CD14-positive monocyte (primary cell): ENCODE measurements at regions not wholly inside any gene's neighbourhood (a gene's known extent, or its start where the extent isn't known, plus 50 kb on each side); places are given as distances from the start of the nearest gene placed in this dataset.

Experiments used
- DNase-seq, 3 donors: peaks; one replicate each; pipeline ENCODE4 v3.0.0-alpha.2; 2011 to 2022
- H2AFZ ChIP-seq: 2 replicates; pipeline ENCODE4 v1.6.0; 2012; ENCODE audit warnings: mild to moderate bottlenecking, low read depth, low read length, inconsistent platforms; ENCODE audit not compliant: insufficient read depth, poor library complexity, severe bottlenecking
- H3K27ac ChIP-seq, 2 donors: 1 replicate in 1 of 2; 2 replicates in 1 of 2; pipeline ENCODE4 v1.5.1; 2012 to 2013; ENCODE audit warnings: low read length in 2 of 2, control low read depth in 1 of 2, inconsistent platforms in 1 of 2, low read depth in 1 of 2, mild to moderate bottlenecking in 1 of 2
- H3K27me3 ChIP-seq, 2 donors: one replicate each; pipeline versions ENCODE4 v1.6.0 to v1.6.1; 2011 to 2013; ENCODE audit warnings: low read length in 2 of 2; ENCODE audit not compliant: control insufficient read depth in 2 of 2, insufficient read depth in 2 of 2
- H3K36me3 ChIP-seq, 2 donors: replicated peaks in 1 of 2; 1 replicate in 1 of 2; 2 replicates in 1 of 2; pipeline versions ENCODE4 v1.5.1 to v1.6.1; 2012 to 2013; ENCODE audit warnings: low read length in 2 of 2, control low read depth in 1 of 2, inconsistent platforms in 1 of 2, mild to moderate bottlenecking in 1 of 2; ENCODE audit not compliant: insufficient read depth in 2 of 2, control insufficient read depth in 1 of 2
- H3K4me1 ChIP-seq, 2 donors: 1 replicate in 1 of 2; 2 replicates in 1 of 2; pipeline versions ENCODE4 v1.5.1 to v1.6.1; 2012 to 2013; ENCODE audit warnings: low read length in 2 of 2, control low read depth in 1 of 2, inconsistent platforms in 1 of 2, mild to moderate bottlenecking in 1 of 2, moderate library complexity in 1 of 2; ENCODE audit not compliant: insufficient read depth in 2 of 2, control insufficient read depth in 1 of 2
- H3K4me2 ChIP-seq: replicated peaks from 2 replicates; pipeline ENCODE3; 2012; ENCODE audit warnings: low read length, moderate library complexity, mild to moderate bottlenecking; ENCODE audit not compliant: poor library complexity, severe bottlenecking; ENCODE audit errors: extremely low read depth
- H3K4me3 ChIP-seq, 3 experiments: fragments of 200-600 bp in 1 of 3; sonication (generic) in 1 of 3; replicated peaks in 1 of 3; 1 replicate in 2 of 3; 2 replicates in 1 of 3; pipeline ENCODE4 v1.5.1; 2011 to 2013; ENCODE audit warnings: low read length in 3 of 3, mild to moderate bottlenecking in 3 of 3, control low read depth in 2 of 3, low read depth in 2 of 3, inconsistent platforms in 1 of 3, moderate library complexity in 1 of 3
- H3K79me2 ChIP-seq: 2 replicates; pipeline ENCODE4 v1.6.0; 2012; ENCODE audit warnings: mild to moderate bottlenecking, control low read depth, inconsistent platforms, low read length, moderate library complexity; ENCODE audit not compliant: insufficient read depth
- H3K9ac ChIP-seq: 2 replicates; pipeline ENCODE4 v1.6.0; 2017; ENCODE audit warnings: low read length, mild to moderate bottlenecking; ENCODE audit not compliant: insufficient read depth, poor library complexity, severe bottlenecking
- H3K9me3 ChIP-seq, 2 donors: replicated peaks in 1 of 2; 1 replicate in 1 of 2; 2 replicates in 1 of 2; pipeline versions ENCODE4 v1.5.1 to v1.6.1; 2012 to 2013; ENCODE audit warnings: low read length in 2 of 2, control low read depth in 1 of 2; ENCODE audit not compliant: control insufficient read depth in 1 of 2, insufficient read depth in 1 of 2
- H4K20me1 ChIP-seq: 2 replicates; pipeline ENCODE4 v1.6.0; 2012; ENCODE audit warnings: mild to moderate bottlenecking, low read length, control low read depth, moderate library complexity; ENCODE audit not compliant: insufficient read depth
- H3K27ac Mint-ChIP-seq, 7 donors: one replicate each; pipeline ENCODE4 v1.8.0; 2020; ENCODE audit warnings: mild to moderate bottlenecking in 7 of 7, mixed read lengths in 7 of 7, moderate library complexity in 6 of 7, inconsistent platforms in 2 of 7
- H3K27me3 Mint-ChIP-seq, 3 donors: one replicate each; pipeline ENCODE4 v1.8.0; 2021 to 2022; ENCODE audit warnings: low read depth in 3 of 3, mild to moderate bottlenecking in 3 of 3, mixed read lengths in 3 of 3, moderate library complexity in 3 of 3, inconsistent platforms in 1 of 3
- H3K36me3 Mint-ChIP-seq, 2 donors: one replicate each; pipeline ENCODE4 v1.8.0; 2020; ENCODE audit warnings: mixed read lengths in 2 of 2, inconsistent platforms in 1 of 2, mild to moderate bottlenecking in 1 of 2
- H3K4me1 Mint-ChIP-seq: one replicate; pipeline ENCODE4 v1.8.0; 2020; ENCODE audit warnings: mild to moderate bottlenecking, mixed read lengths
- H3K4me3 Mint-ChIP-seq, 2 donors: one replicate each; pipeline ENCODE4 v1.8.0; 2020; ENCODE audit warnings: mild to moderate bottlenecking in 2 of 2, mixed read lengths in 2 of 2, moderate library complexity in 1 of 2
- H3K9me3 Mint-ChIP-seq, 7 donors: one replicate each; pipeline ENCODE4 v1.8.0; 2020 to 2022; ENCODE audit warnings: mixed read lengths in 7 of 7, mild to moderate bottlenecking in 6 of 7, moderate library complexity in 6 of 7, inconsistent platforms in 2 of 7
- WGBS: methylation state at CpG from one replicate; pipeline ENCODE4 v1.1.5; 2013; ENCODE audit warnings: missing lambda C conversion rate; ENCODE audit not compliant: insufficient coverage; 5-methylcytosine and 5-hydroxymethylcytosine counted together
- intact Hi-C, 2 donors: fragments of 100-400 bp; cut with micrococcal nuclease; formaldehyde crosslinking; loops; one replicate each; pipeline versions ENCODE4 v1.15.0 to v1.15.1; 2023
- TF ChIP-seq, protein P1 (sequence below): fragments of 200-600 bp; IDR thresholded peaks from one replicate; pipeline ENCODE4 v1.8.0; 2022; ENCODE audit warnings: antibody characterized with exemption, mild to moderate bottlenecking

DNA sequence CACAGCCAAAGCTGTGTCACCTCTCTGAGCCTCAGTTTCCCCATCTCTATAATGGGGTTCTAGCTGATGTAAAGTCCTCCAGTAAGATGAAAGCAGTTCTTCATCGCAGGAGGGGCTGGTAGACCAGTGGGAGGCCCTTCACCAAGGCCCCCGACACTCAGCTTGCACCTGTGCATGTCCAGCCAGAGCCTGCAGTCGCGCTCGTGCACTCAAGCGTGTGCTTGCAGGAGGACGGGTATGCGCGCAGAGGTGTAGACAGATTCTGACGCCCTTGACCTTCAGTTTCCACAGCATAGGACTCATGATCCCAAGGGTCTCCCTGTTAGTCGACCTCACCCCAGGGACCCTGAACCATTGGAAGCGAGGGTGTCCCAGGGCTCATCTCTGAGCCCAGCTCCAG, 633.7 kb downstream of the TBC1D22A start:
- no peak overlapping the region for H3K4me3 Mint-ChIP-seq
- H3K79me2 ChIP-seq = no peaks in the 10 kb centered on the region
- no peak overlapping the region for H3K4me2 ChIP-seq
- H3K36me3 ChIP-seq = no peaks in the 10 kb centered on the region
- intact Hi-C loops = no loop called here
- H2AFZ ChIP-seq = no peak overlapping the region
- no peak overlapping the region for H3K4me3 ChIP-seq
- WGBS = 96% methylated on average over 12 of the region's 12 CpGs
- H3K4me1 ChIP-seq = no peaks in the 10 kb centered on the region
- peaks cover 0 to 3% (median 1%) of the 10 kb centered on the region in 3 donors for H3K27me3 Mint-ChIP-seq
- H3K27me3 ChIP-seq = no peaks in the 10 kb centered on the region
- DNase-seq = no peak
- no peaks in the 10 kb centered on the region for H3K9me3 Mint-ChIP-seq
- no peak overlapping the region for H3K9ac ChIP-seq
- H4K20me1 ChIP-seq = no peaks in the 10 kb centered on the region
- H3K36me3 Mint-ChIP-seq = no peaks in the 10 kb centered on the region
- H3K9me3 ChIP-seq = no peaks in the 10 kb centered on the region
- H3K27ac Mint-ChIP-seq = no peak overlapping the region
- H3K27ac ChIP-seq = no peak overlapping the region
- TF ChIP-seq, protein P1, sequence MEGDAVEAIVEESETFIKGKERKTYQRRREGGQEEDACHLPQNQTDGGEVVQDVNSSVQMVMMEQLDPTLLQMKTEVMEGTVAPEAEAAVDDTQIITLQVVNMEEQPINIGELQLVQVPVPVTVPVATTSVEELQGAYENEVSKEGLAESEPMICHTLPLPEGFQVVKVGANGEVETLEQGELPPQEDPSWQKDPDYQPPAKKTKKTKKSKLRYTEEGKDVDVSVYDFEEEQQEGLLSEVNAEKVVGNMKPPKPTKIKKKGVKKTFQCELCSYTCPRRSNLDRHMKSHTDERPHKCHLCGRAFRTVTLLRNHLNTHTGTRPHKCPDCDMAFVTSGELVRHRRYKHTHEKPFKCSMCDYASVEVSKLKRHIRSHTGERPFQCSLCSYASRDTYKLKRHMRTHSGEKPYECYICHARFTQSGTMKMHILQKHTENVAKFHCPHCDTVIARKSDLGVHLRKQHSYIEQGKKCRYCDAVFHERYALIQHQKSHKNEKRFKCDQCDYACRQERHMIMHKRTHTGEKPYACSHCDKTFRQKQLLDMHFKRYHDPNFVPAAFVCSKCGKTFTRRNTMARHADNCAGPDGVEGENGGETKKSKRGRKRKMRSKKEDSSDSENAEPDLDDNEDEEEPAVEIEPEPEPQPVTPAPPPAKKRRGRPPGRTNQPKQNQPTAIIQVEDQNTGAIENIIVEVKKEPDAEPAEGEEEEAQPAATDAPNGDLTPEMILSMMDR = no peak
- H3K4me1 Mint-ChIP-seq = no peaks in the 10 kb centered on the region

DNA sequence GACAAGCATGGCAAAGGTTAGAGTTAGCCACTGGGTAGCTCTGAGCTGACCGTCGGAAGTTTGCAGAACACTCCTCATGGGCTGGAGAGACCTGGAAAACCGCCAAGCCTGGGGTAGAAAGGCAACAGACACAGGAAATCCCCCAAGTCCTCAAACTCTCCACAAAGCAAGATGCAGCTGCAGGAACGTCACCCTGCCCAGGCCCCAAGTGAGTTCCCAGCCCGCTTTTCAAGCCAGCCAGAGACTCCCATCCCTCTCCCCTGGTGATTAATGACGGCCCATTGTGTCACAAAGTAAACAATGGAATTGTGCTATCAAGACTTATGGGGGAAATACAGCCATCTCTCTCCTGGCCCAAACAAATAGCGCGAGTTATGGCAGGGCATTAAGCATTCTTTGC, 633.0 kb downstream of the TBC1D22A start:
- no peak overlapping the region for H3K27ac Mint-ChIP-seq
- no peaks in the 10 kb centered on the region for H3K79me2 ChIP-seq
- H3K27ac ChIP-seq = no peak overlapping the region
- TF ChIP-seq, protein P1 = no peak
- H3K4me2 ChIP-seq = no peak overlapping the region
- H3K27me3 Mint-ChIP-seq = peaks cover 0 to 6% (median 1%) of the 10 kb centered on the region in 3 donors
- H3K36me3 Mint-ChIP-seq = no peaks in the 10 kb centered on the region
- no peaks in the 10 kb centered on the region for H3K36me3 ChIP-seq
- H2AFZ ChIP-seq = no peak overlapping the region
- H4K20me1 ChIP-seq = no peaks in the 10 kb centered on the region
- no peak overlapping the region for H3K4me3 Mint-ChIP-seq
- DNase-seq = no peak
- no peaks in the 10 kb centered on the region for H3K4me1 ChIP-seq
- no peaks in the 10 kb centered on the region for H3K4me1 Mint-ChIP-seq
- no peaks in the 10 kb centered on the region for H3K9me3 ChIP-seq
- no peak overlapping the region for H3K9ac ChIP-seq
- no peak overlapping the region for H3K4me3 ChIP-seq
- intact Hi-C loops = no loop called here
- no peaks in the 10 kb centered on the region for H3K9me3 Mint-ChIP-seq
- WGBS = no CpG with 5 or more reads among the region's 8 CpGs
- H3K27me3 ChIP-seq = no peaks in the 10 kb centered on the region
